HCT116 (cell line): ENCODE measurements at regions not wholly inside any gene's neighbourhood (a gene's known extent, or its start where the extent isn't known, plus 50 kb on each side); places are given as distances from the start of the nearest gene placed in this dataset.

Source experiments
- ATAC-seq: fragments of 200-7000 bp; cut with Tn5 transposase; 2 replicates; pipeline ENCODE4 v1.9.1; 2020; ENCODE audit warnings: mild to moderate bottlenecking, moderate library complexity
- BruUV-seq: library from RNA; stranded (reverse); fragments of 400-500 nt; replicated peaks from 2 replicates; lab custom pipeline; 2021; lab: Mats Ljungman, UMichigan
- CTCF ChIA-PET: fragments of 300-600 bp; sonication (Branson Sonifier 250); formaldehyde crosslinking; loops from one replicate; lab custom pipeline; 2021; ENCODE audit warnings: antibody characterized with exemption; lab: Charles Lee
- POLR2A ChIA-PET: fragments of 300-600, 350-600 bp; sonication (Branson Sonifier 250); formaldehyde crosslinking; loops from one replicate; lab custom pipeline; 2021; ENCODE audit warnings: antibody characterized with exemption; lab: Charles Lee
- RAD21 ChIA-PET, 2 experiments: fragments of 300-600 bp; sonication (Branson Sonifier 250); formaldehyde crosslinking; loops; one replicate each; lab custom pipeline; 2023; ENCODE audit warnings: low total read pairs in 2 of 2; ENCODE audit not compliant: uncharacterized antibody in 2 of 2, unreplicated experiment in 2 of 2, low non-redundant PET in 1 of 2; lab: Charles Lee
- DNase-seq: peaks from one replicate; pipeline ENCODE4 v3.0.0-alpha.2; 2010; ENCODE audit warnings: low read depth, low spot score
- H2AFZ ChIP-seq: fragments of 200-600 bp; shearing (Covaris generic), sonication (generic); 2 replicates; pipeline ENCODE4 v1.6.1; 2017; ENCODE audit warnings: low read depth, mixed run types, mixed read lengths, antibody characterized with exemption, low read length; ENCODE audit not compliant: poor library complexity, severe bottlenecking
- H3K27ac ChIP-seq: 2 replicates; pipeline ENCODE4 v1.5.1; 2012; ENCODE audit warnings: low read depth, low read length
- H3K27me3 ChIP-seq: fragments of 200-600 bp; sonication (generic); 2 replicates; pipeline ENCODE4 v1.6.1; 2016; ENCODE audit warnings: mixed run types, low read length, mixed read lengths; ENCODE audit not compliant: insufficient read depth
- H3K36me3 ChIP-seq, 2 experiments: fragments of 200-500 bp in 1 of 2; fragments of 200-600 bp in 1 of 2; sonication (Bioruptor generic) in 1 of 2; sonication (generic) in 1 of 2; 2 replicates each; pipeline versions ENCODE4 v1.5.1 to v1.6.1; 2014 to 2016; ENCODE audit warnings: low read length in 2 of 2, inconsistent platforms in 1 of 2, mixed read lengths in 1 of 2, mixed run types in 1 of 2; ENCODE audit not compliant: insufficient read depth in 2 of 2, control insufficient read depth in 1 of 2
- H3K4me1 ChIP-seq, 2 experiments: fragments of 200-600 bp in 1 of 2; sonication (generic) in 1 of 2; 2 replicates each; pipeline versions ENCODE4 v1.5.1 to v1.6.1; 2012 to 2017; ENCODE audit warnings: low read length in 2 of 2, inconsistent platforms in 1 of 2, mild to moderate bottlenecking in 1 of 2, mixed read lengths in 1 of 2, mixed run types in 1 of 2, moderate library complexity in 1 of 2; ENCODE audit not compliant: insufficient read depth in 2 of 2, control insufficient read depth in 1 of 2
- H3K4me2 ChIP-seq: fragments of 200-600 bp; sonication (generic); 2 replicates; pipeline ENCODE4 v1.6.1; 2017; ENCODE audit warnings: mixed run types, low read length, mixed read lengths
- H3K4me3 ChIP-seq, 2 experiments: fragments of 200-600 bp in 1 of 2; sonication (generic) in 1 of 2; replicated peaks in 1 of 2; 2 replicates each; pipeline ENCODE4 v1.5.1; 2011 to 2016; ENCODE audit warnings: low read length in 2 of 2, control low read depth in 1 of 2, low read depth in 1 of 2, mild to moderate bottlenecking in 1 of 2, mixed read lengths in 1 of 2, mixed run types in 1 of 2
- H3K79me2 ChIP-seq: fragments of 200-600 bp; sonication (generic); 2 replicates; pipeline ENCODE4 v1.6.1; 2017; ENCODE audit warnings: mild to moderate bottlenecking, mixed run types, low read length, moderate library complexity, mixed read lengths; ENCODE audit not compliant: insufficient read depth
- H3K9ac ChIP-seq: fragments of 200-600 bp; sonication (generic); 2 replicates; pipeline ENCODE4 v1.6.1; 2016; ENCODE audit warnings: low read length, mixed read lengths
- H3K9me2 ChIP-seq: fragments of 200-600 bp; sonication (generic), shearing (Covaris generic); 2 replicates; pipeline ENCODE4 v1.6.1; 2017; ENCODE audit warnings: mixed run types, mild to moderate bottlenecking, moderate library complexity; ENCODE audit not compliant: insufficient read depth
- H3K9me3 ChIP-seq, 2 experiments: fragments of 200-500 bp in 1 of 2; fragments of 200-600 bp in 1 of 2; sonication (Bioruptor generic) in 1 of 2; sonication (generic) in 1 of 2; 2 replicates each; pipeline ENCODE4 v1.6.1; 2014 to 2017; ENCODE audit warnings: low read length in 2 of 2, mixed read lengths in 2 of 2, inconsistent platforms in 1 of 2, low read depth in 1 of 2, mild to moderate bottlenecking in 1 of 2, mixed run types in 1 of 2, moderate library complexity in 1 of 2; ENCODE audit not compliant: control insufficient read depth in 1 of 2, insufficient read depth in 1 of 2
- H4K20me1 ChIP-seq: fragments of 200-600 bp; sonication (generic), shearing (Covaris generic); 2 replicates; pipeline ENCODE4 v1.6.1; 2017; ENCODE audit warnings: mixed run types, mild to moderate bottlenecking, moderate library complexity; ENCODE audit not compliant: insufficient read depth
- ATF3 ChIP-seq: IDR thresholded peaks from 2 replicates; pipeline ENCODE4 v1.6.1; 2012
- CBX3 ChIP-seq: IDR thresholded peaks from 2 replicates; pipeline ENCODE4 v1.6.1; 2012; ENCODE audit warnings: low read depth
- CEBPB ChIP-seq: IDR thresholded peaks from 2 replicates; pipeline ENCODE4 v1.6.1; 2012; ENCODE audit warnings: low read depth
- CTCF ChIP-seq, 3 experiments: fragments of 200-600 bp in 1 of 3; sonication (generic) in 1 of 3; IDR thresholded peaks in 2 of 3; conservative IDR thresholded peaks in 1 of 3; 2 replicates each; pipeline ENCODE4 v1.5.1; 2012 to 2017; ENCODE audit warnings: low read depth in 2 of 3, low read length in 2 of 3, antibody characterized with exemption in 1 of 3, borderline replicate concordance in 1 of 3, control low read depth in 1 of 3, mild to moderate bottlenecking in 1 of 3, mixed read lengths in 1 of 3, mixed run types in 1 of 3, moderate library complexity in 1 of 3; ENCODE audit not compliant: insufficient read depth in 1 of 3
- EGR1 ChIP-seq: IDR thresholded peaks from 2 replicates; pipeline ENCODE4 v1.6.1; 2012; ENCODE audit warnings: low read depth
- ELF1 ChIP-seq: IDR thresholded peaks from 2 replicates; pipeline ENCODE4 v1.6.1; 2012; ENCODE audit warnings: low read depth, borderline replicate concordance
- EZH2 ChIP-seq: fragments of 200-600 bp; sonication (generic); IDR thresholded peaks from 2 replicates; pipeline ENCODE4 v1.6.1; 2017; ENCODE audit warnings: antibody characterized with exemption, mixed run types
- FOSL1 ChIP-seq: IDR thresholded peaks from 2 replicates; pipeline ENCODE4 v1.6.1; 2012; ENCODE audit warnings: low read depth
- JUND ChIP-seq: IDR thresholded peaks from 2 replicates; pipeline ENCODE4 v1.6.1; 2012
- MAX ChIP-seq: IDR thresholded peaks from 2 replicates; pipeline ENCODE4 v1.6.1; 2012
- POLR2A ChIP-seq: IDR thresholded peaks from 2 replicates; pipeline ENCODE4 v1.7.0; 2011; ENCODE audit warnings: borderline replicate concordance; ENCODE audit not compliant: insufficient read depth, insufficient read length; ENCODE audit errors: extremely low read depth
- RAD21 ChIP-seq: IDR thresholded peaks from 2 replicates; pipeline ENCODE4 v1.6.1; 2012; ENCODE audit warnings: low read depth, mild to moderate bottlenecking
- REST ChIP-seq: IDR thresholded peaks from 2 replicates; pipeline ENCODE4 v1.6.1; 2012; ENCODE audit warnings: low read depth
- SIN3A ChIP-seq: IDR thresholded peaks from 2 replicates; pipeline ENCODE4 v1.6.1; 2012; ENCODE audit warnings: low read depth
- SP1 ChIP-seq: IDR thresholded peaks from 2 replicates; pipeline ENCODE4 v1.6.1; 2012; ENCODE audit warnings: low read depth
- SRF ChIP-seq: IDR thresholded peaks from 2 replicates; pipeline ENCODE4 v1.6.1; 2012; ENCODE audit warnings: low read depth
- YY1 ChIP-seq: IDR thresholded peaks from 2 replicates; pipeline ENCODE4 v1.6.1; 2011; ENCODE audit warnings: low read length, low read depth, moderate library complexity, mild to moderate bottlenecking; ENCODE audit not compliant: insufficient replicate concordance; ENCODE audit errors: extremely low read depth
- ZFX ChIP-seq: fragments of 450-650 bp; IDR thresholded peaks from 2 replicates; pipeline ENCODE4 v1.6.1; 2017
- ZNF274 ChIP-seq: fragments of 200-500 bp; sonication (Bioruptor generic); IDR thresholded peaks from 2 replicates; pipeline ENCODE4 v1.6.1; 2014; ENCODE audit warnings: mild to moderate bottlenecking, low read depth, low read length, inconsistent platforms
- intact Hi-C: fragments of 100-400 bp; cut with micrococcal nuclease; formaldehyde crosslinking; loops from 2 replicates; pipeline ENCODE4 v1.10.0; 2022

GRCh38 chr4:15130441-15130840 is 128.2 kb downstream of the CPEB2 start:
- H3K27ac ChIP-seq: no peak overlapping the region
- H3K27me3 ChIP-seq: peaks cover 3% of the 10 kb centered on the region; the same call in 1 of the 2 replicates
- intact Hi-C loops: no loop called here
- POLR2A ChIA-PET: no interaction called here
- H3K4me2 ChIP-seq: no peak overlapping the region
- DNase-seq: no peak
- H3K9ac ChIP-seq: no peak overlapping the region
- no peak for TF ChIP-seq ZFX
- TF ChIP-seq ZNF274: no peak
- TF ChIP-seq REST: no peak
- no peak for TF ChIP-seq SIN3A
- no peak for TF ChIP-seq MAX
- no peak for TF ChIP-seq CBX3
- no peak for TF ChIP-seq ATF3
- TF ChIP-seq ELF1: no peak
- TF ChIP-seq JUND: no peak
- no peak for TF ChIP-seq EZH2
- TF ChIP-seq EGR1: no peak
- no peak for TF ChIP-seq RAD21
- TF ChIP-seq CEBPB: no peak
- no peak for TF ChIP-seq POLR2A
- TF ChIP-seq FOSL1: no peak
- TF ChIP-seq SP1: no peak
- TF ChIP-seq YY1: no peak
- no peak for TF ChIP-seq CTCF (IDR thresholded peaks at IDR 0.05 in 2 of 3, conservative IDR thresholded peaks at IDR 0.05 in 1 of 3; ENCODE audit: borderline replicate concordance in 1 of 3, insufficient read depth in 1 of 3, low read depth in 2 of 3, low read length in 2 of 3)
- no peak for TF ChIP-seq SRF
- TF ChIP-seq, all 23 proteins: peak for 0
- Histone ChIP-seq H3K79me2 (no peaks in the 10 kb centered on the region), H4K20me1 (no peaks in the 10 kb centered on the region), H2AFZ (no peak overlapping the region), H3K36me3 (no peaks in the 10 kb centered on the region), H3K9me2 (no peaks in the 10 kb centered on the region), H3K4me1 (no peaks in the 10 kb centered on the region), H3K4me3 (no peak overlapping the region), H3K9me3 (no peaks in the 10 kb centered on the region)
- no peak for ATAC-seq
- ChIA-PET RAD21 (no interaction called here), CTCF (no interaction called here)
- no TSS peak for BruUV-seq
